Upper lobe of right lung (tissue), 1 donor: ENCODE measurements at regions not wholly inside any gene's neighbourhood (a gene's known extent, or its start where the extent isn't known, plus 50 kb on each side); places are given as distances from the start of the nearest gene placed in this dataset.
"Not testable (repeated sequence)": the region's sequence is repeated elsewhere in the genome, so short reads cannot be mapped to it uniquely, and the experiment has no call there.

Experiments
- ATAC-seq: fragments of 200-7000 bp; cut with Tn5 transposase; one replicate; pipeline ENCODE4 v1.9.1; 2020; ENCODE audit warnings: mild to moderate bottlenecking, moderate library complexity
- DNase-seq: peaks from one replicate; pipeline ENCODE4 v3.0.0-alpha.2; 2020
- H3K27ac ChIP-seq: fragments of 200-600 bp; one replicate; pipeline ENCODE4 v1.8.0; 2022
- H3K27me3 ChIP-seq: fragments of 200-600 bp; one replicate; pipeline ENCODE4 v1.8.0; 2022; ENCODE audit warnings: mild to moderate bottlenecking
- H3K36me3 ChIP-seq: fragments of 200-600 bp; one replicate; pipeline ENCODE4 v1.8.0; 2022
- H3K4me1 ChIP-seq: fragments of 200-600 bp; one replicate; pipeline ENCODE4 v1.8.0; 2022
- H3K4me3 ChIP-seq: fragments of 200-600 bp; one replicate; pipeline ENCODE4 v1.8.0; 2022; ENCODE audit warnings: mild to moderate bottlenecking
- H3K9me3 ChIP-seq: fragments of 200-600 bp; one replicate; pipeline ENCODE4 v1.8.0; 2022
- CTCF ChIP-seq: fragments of 200-600 bp; IDR thresholded peaks from one replicate; pipeline ENCODE4 v1.8.0; 2022; ENCODE audit warnings: antibody characterized with exemption
- intact Hi-C: fragments of 100-400 bp; cut with DNase I; formaldehyde crosslinking; loops from one replicate; pipeline ENCODE4 v1.11.0; 2022
- donor health status: DM: no; HTN: yes; CAD: no; lungs with severe emphysema.

- ATAC-seq (no peak), DNase-seq (no peak)
- no peak for TF ChIP-seq CTCF
- intact Hi-C loops = no loop called here
- no peaks in the 10 kb centered on the region for H3K27me3 ChIP-seq
- H3K9me3 ChIP-seq = no peaks in the 10 kb centered on the region
- no peaks in the 10 kb centered on the region for H3K36me3 ChIP-seq
- H3K4me1 ChIP-seq = no peaks in the 10 kb centered on the region
- no peak overlapping the region for H3K27ac ChIP-seq
- H3K4me3 ChIP-seq = no peak overlapping the region
These were observed 1732.4 kb upstream of the CDH6 start for GRCh38 chr5:29460971-29461559.

- H3K9me3 ChIP-seq, H3K4me1 ChIP-seq, H3K36me3 ChIP-seq, H3K4me3 ChIP-seq, H3K27ac ChIP-seq, intact Hi-C loops, ATAC-seq, H3K27me3 ChIP-seq, DNase-seq: not testable (repeated sequence)
These were observed 1742.5 kb upstream of the CDH6 start for GRCh38 chr5:29451004-29451403.

- intact Hi-C loops = no loop called here
- H3K4me1 ChIP-seq = no peaks in the 10 kb centered on the region
- H3K27me3 ChIP-seq = no peaks in the 10 kb centered on the region
- TF ChIP-seq CTCF = no peak
- ATAC-seq (no peak), DNase-seq (no peak)
- H3K9me3 ChIP-seq = no peaks in the 10 kb centered on the region
- H3K36me3 ChIP-seq = no peaks in the 10 kb centered on the region
- no peak overlapping the region for H3K27ac ChIP-seq
- no peak overlapping the region for H3K4me3 ChIP-seq
These were observed 1778.8 kb upstream of the CDH6 start for GRCh38 chr5:29414681-29415080.

GRCh38 chr5:29412979-29413378 is 1780.5 kb upstream of the CDH6 start:
- no peaks in the 10 kb centered on the region for H3K36me3 ChIP-seq
- no peaks in the 10 kb centered on the region for H3K27me3 ChIP-seq
- no peaks in the 10 kb centered on the region for H3K9me3 ChIP-seq
- H3K4me1 ChIP-seq = no peaks in the 10 kb centered on the region
- H3K27ac ChIP-seq = no peak overlapping the region
- intact Hi-C loops = no loop called here
- DNase-seq (no peak), ATAC-seq (no peak)
- TF ChIP-seq CTCF = no peak
- H3K4me3 ChIP-seq = no peak overlapping the region

- Histone ChIP-seq H3K27me3 (no peaks in the 10 kb centered on the region), H3K4me3 (no peak overlapping the region), H3K36me3 (no peaks in the 10 kb centered on the region), H3K9me3 (peaks cover 4% of the 10 kb centered on the region), H3K4me1 (no peaks in the 10 kb centered on the region), H3K27ac (no peak overlapping the region)
- intact Hi-C loops = no loop called here
- no peak for DNase-seq
- ATAC-seq = no peak
- TF ChIP-seq CTCF = no peak
These were observed 1791.2 kb upstream of the CDH6 start for GRCh38 chr5:29402270-29402669.

DNA sequence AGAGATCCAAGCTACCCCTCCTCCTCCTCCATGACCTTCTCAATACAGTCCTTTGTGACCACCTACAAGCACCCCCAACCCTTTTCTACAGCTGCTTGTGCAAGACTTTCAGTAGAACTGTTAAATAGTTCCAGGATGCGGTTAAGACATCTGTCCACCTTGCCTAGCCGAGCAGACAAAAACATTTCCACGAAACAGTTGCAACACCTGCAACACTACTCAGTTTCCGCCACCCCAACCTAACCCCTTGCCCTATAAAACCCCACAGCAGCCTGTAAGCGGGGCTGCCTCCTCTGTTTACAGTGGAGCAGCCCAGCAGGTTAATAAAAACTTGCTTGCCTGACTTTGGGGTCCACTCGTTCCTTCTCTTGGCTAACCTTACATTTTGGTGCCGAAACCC is 1803.5 kb upstream of the CDH6 start:
- intact Hi-C loops = no loop called here
- Histone ChIP-seq H3K36me3 (no peaks in the 10 kb centered on the region), H3K27me3 (no peaks in the 10 kb centered on the region), H3K27ac (no peak overlapping the region), H3K4me1 (no peaks in the 10 kb centered on the region), H3K4me3 (no peak overlapping the region), H3K9me3 (no peaks in the 10 kb centered on the region)
- DNase-seq (no peak), ATAC-seq (no peak)
- TF ChIP-seq CTCF = no peak
